NCI-H1930 (cell line): ENCODE measurements at regions not wholly inside any gene's neighbourhood (a gene's known extent, or its start where the extent isn't known, plus 50 kb on each side); places are given as distances from the start of the nearest gene placed in this dataset.

Experiments
- DNase-seq, 2 experiments: peaks; one replicate each; lab custom pipeline; 2025; lab: John Stamatoyannopoulos, UW

DNA sequence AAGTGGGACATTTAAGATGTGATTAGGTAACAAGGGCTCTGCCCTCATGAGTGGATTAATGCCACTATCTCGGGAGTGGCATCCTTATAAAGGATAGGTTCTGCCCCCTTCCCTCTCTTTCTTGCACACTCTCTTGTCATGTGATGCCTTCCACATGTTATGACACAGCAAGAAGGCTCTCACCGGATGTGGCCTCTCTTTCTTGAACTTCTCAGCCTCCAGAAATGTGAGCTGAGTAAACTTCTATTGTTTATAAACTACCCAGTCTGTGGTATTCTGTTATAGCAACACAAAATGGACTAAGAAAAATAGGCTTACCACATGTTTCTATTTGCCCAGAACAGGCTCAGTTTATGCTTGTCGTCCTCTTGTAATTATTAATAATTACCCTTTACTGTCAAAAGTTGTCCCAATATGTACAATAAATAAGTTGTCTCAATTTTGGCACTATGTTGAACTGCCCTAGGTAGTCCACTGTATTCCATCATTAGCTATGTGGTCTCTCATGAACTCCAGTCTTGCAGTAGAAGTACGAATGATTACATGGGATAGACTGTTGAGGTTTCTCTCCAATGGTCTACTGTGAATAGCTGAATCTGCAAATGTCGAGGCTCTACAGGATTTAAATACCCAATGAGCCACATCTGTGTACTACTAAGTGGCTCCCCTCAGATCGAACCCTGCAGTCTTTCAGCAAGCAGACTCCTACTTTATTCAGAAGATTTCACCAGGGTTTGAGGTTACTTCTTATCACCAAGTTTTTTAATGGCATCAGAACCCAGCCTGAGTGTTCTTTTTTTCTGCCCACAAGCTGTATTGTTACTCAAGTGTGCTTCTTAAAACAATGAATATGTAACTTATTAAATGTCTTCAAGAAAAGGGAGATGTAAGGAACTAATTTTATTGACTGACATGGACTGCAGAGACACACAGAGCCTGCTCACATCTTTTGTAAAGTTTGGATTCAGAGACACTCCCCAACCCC, 102.0 kb upstream of the LEF1 start:
- no peak for DNase-seq

DNA sequence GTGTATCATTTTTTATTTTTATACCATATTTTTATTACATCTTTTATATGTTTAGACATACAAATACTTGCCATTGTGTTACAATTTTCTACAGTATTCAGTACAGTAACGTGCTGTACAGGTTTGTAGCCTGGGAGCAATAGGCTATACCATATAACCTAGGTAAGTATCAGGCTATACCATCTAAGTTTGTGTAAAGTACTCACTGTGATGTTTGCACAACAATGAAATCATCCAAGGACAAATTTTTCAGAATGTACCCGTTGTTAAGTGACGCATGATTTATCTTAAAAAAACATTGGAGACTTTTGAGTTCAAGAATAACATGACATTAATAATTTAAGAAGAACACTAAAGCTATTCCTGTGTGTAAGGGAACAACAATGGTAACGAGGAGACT, 96.0 kb upstream of the LEF1 start:
- DNase-seq, result no peak

DNA sequence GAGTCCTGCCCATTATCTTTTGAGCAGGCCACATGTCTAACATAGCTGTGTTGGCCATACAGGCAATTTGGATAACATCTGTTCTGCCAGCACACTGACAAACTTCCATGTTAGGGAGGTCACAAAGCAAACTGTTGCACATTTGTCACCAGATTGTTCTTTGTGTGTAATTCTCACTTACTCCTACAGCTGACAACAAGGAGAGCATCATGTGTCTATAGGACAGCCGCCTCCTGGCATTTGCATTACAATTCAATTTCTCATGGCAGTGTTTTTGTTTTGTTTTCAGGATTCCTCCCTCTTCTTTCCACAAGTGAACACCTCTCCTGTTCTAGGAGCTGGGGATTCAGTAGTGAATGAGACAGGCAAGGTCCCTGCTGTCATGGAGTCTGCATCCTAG, 94.3 kb upstream of the LEF1 start:
- no peak for DNase-seq

GRCh38 chr4:108261026-108261425, 92.3 kb upstream of the LEF1 start:
- DNase-seq, result no peak

DNA sequence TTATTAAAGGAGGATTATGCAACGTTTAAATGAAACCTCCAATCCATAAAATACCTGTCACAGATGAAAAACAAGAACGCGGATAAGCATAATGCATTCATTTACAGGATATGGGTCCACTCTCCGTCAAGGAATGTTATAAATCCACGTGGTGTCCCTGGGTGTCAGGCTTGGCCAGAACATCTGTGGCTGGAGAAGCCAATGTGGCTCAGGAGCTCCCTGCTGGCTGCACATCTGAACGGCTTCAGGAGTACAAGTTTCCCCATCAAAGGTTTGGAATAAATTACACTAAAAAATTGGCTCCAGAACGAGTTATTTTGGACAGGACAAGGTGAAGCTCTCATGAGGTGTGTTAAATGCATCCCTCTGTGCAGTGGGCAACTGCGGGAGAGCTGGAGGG, 87.8 kb upstream of the LEF1 start:
- DNase-seq, result no peak

GRCh38 chr4:108255203-108255747, 86.5 kb upstream of the LEF1 start:
- no peak for DNase-seq

DNA sequence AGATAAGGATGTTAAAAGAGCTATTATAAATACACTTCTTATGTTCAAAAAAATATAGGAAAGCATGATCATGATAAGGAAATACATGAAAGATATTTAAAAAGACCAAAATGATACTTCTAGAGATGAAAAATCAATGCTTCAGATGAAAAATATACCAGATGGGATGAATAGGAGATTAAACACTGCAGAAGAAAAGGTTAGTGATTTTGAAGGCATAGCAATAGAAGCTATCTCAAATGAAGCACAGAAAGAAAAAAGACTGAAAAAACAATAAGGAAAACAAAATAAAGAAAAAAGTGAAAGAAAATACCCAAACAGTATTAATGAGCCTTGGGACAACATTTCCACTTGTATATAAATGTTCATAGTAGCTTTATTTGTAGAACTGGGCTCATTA, 80.7 kb upstream of the LEF1 start:
- no peak for DNase-seq

- DNase-seq, result peak in 1 of 2 experiments; percentile 5
Observed at GRCh38 chr4:108247387-108248049, 78.8 kb upstream of the LEF1 start.

DNA sequence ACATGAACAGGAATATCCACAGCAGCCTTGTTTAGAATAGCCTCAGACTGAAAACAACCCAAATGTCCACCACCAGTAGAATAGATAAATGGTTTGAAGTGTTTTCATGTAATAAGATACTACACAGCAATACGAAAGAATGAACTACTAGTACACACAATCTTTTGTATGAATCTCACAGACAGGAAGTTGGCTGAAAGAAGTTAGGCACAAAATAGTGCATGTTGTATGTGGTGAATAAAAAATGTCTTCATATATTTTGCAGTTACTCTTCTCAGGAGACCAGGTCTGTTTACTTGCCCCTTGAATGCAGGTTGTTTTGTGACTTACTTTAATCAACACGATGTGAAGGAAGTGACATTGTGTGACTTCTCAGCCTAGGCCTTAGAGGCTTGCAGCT, 75.9 kb upstream of the LEF1 start:
- no peak for DNase-seq

- DNase-seq, result no peak
Observed at GRCh38 chr4:108240366-108240765, 71.6 kb upstream of the LEF1 start.

DNA sequence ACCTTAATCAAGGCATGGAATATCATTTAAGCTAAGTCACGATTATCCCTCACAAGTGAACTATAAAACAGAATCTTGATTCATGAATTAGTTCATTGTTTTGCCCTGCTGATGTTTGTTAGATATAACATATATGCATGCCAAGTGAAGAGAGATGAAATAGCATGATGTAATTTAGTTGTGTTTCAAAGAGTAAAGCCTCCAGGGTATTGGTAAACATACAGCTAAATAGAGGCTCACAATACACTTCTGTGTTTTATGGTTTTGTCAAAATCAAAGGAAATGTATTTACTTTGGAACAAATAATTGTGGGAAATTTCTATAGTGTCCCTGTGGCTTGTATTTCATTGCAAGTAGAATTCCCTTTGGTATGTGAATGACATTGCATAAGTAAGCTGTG, 69.0 kb upstream of the LEF1 start:
- DNase-seq, result no peak

GRCh38 chr4:108236264-108236663, 67.5 kb upstream of the LEF1 start:
- DNase-seq, result no peak

DNA sequence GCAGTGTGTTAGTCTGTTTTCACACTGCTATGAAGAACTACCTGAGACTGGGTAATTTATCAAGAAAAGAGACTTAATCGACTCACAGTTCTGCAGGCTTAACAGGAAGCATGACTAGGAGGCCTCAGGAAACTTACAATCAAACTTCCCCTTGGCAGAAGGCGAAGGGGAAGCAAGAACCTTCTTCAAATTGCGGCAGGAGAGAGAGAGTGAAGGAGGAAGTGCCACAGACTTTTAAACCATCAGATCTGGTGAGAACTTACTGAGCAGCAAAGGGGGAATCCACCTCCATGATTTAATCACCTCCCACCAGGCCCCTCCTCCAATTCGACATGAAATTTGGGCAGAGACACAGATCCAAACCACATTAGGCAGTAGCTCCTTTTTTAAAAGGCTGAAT, 59.2 kb upstream of the LEF1 start:
- no peak for DNase-seq

- DNase-seq, result no peak
Observed at GRCh38 chr4:108224611-108225053, 55.9 kb upstream of the LEF1 start.

DNA sequence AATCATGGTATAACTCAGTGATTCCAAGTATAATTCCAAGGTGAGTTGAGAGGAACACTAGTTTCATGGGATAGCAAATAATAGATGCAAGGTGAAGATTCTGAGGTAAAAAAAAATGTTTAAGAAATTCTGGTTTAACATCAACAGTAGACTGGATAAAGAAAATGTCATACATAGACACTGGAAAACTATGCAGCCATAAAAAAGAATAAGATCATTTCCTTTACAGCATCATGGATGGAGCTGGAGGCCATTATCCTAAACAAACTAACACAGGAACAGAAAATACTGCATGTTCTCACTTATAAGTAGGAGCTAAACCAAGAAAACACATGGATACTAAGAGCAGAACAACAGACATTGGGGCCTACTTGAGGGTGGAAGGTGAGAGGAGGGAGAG, 54.6 kb upstream of the LEF1 start:
- no peak for DNase-seq

DNA sequence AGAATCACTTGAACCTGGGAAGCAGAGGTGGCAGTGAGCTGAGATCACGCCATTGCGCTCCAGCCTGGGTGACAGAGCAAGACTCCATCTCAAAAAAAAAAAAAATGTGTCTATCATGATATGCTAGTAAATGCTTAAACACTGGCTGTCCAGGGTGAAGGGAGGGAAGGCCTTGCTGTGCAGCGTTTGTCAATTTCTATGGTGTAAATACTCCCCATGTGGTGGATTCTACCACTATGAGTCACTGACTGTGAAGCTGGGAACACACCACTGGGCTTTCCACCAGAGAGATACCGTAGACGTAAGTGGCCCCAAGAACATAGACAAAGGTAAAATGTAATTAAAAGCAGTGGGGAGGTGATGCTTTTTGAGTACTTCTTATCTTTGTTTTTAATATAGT, 51.3 kb upstream of the LEF1 start:
- no peak for DNase-seq
